ENCODE measurements at regions not wholly inside any gene's neighbourhood (a gene's known extent, or its start where the extent isn't known, plus 50 kb on each side); places are given as distances from the start of the nearest gene placed in this dataset.

DNA sequence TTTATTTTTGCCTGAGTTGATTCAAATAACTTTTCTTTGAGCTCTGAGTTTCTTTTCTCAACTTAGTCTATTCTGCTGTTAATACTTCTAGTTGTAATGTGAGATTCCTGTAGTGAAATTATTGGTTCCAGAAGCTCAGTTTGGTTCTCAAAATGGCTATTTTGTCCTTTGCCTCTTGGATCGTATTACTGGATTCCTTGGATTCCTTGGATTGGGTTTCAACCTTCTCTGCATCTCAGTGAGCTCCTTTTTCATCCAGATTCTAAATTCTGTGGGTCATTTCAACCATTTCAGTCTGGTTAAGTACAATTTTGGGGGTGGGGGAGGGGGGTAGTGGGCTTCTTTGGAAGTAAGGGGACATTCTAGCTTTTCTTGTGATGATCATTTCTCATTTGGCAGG is 341.1 kb upstream of the CNTN5 start:
- Histone ChIP-seq H3K27ac (ENCODE audit: insufficient read depth, low read depth, low read length) (no peak overlapping the region), H3K9me1 (replicated peaks; ENCODE audit: control insufficient read depth, extremely low read depth, insufficient read depth, low read length) (no peaks in the 10 kb centered on the region), H3K4me2 (ENCODE audit: insufficient read depth, low read length) (no peak overlapping the region), H4K20me1 (replicated peaks; ENCODE audit: control insufficient read depth, extremely low read depth, insufficient read depth, low read length) (no peaks in the 10 kb centered on the region), H3K36me3 (ENCODE audit: control insufficient read depth in 2 of 2, extremely low read depth in 1 of 2, insufficient read depth in 2 of 2, low read length in 2 of 2) (no peaks in the 10 kb centered on the region), H3K9ac (replicated peaks; ENCODE audit: extremely low read depth, insufficient read depth, low read length) (no peak overlapping the region), H2AFZ (ENCODE audit: low read depth, low read length) (no peak overlapping the region), H3K9me3 (replicated peaks; ENCODE audit: control insufficient read depth, insufficient read depth, low read length) (peaks cover 2% of the 10 kb centered on the region), H3K27me3 (ENCODE audit: control insufficient read depth in 2 of 2, insufficient read depth in 2 of 2, low read length in 2 of 2) (no peaks in the 10 kb centered on the region), H3K4me1 (ENCODE audit: control insufficient read depth, extremely low read depth, insufficient read depth, low read length) (no peaks in the 10 kb centered on the region), H3K79me2 (ENCODE audit: control insufficient read depth, insufficient read depth, low read length) (no peaks in the 10 kb centered on the region), H3K4me3 (replicated peaks in 1 of 3; ENCODE audit: insufficient read depth in 1 of 3, low read depth in 1 of 3, low read length in 3 of 3) (no peak overlapping the region)
- ChIA-PET POLR2A (no interaction called here), CTCF (no interaction called here)
- intact Hi-C loops (cut with micrococcal nuclease) (no loop called here), dilution Hi-C loops (cut with MboI; ENCODE audit: extremely low pct_ligation_motif_present, low sequenced_read_pairs) (no loop called here)
- no TSS peak for BruUV-seq (replicated peaks)
- no peak for TF ChIP-seq POLR2A (IDR thresholded peaks at IDR 0.05; ENCODE audit: low read depth, low read length)
- TF ChIP-seq, protein P1, sequence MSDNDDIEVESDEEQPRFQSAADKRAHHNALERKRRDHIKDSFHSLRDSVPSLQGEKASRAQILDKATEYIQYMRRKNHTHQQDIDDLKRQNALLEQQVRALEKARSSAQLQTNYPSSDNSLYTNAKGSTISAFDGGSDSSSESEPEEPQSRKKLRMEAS (IDR thresholded peaks at IDR 0.05; ENCODE audit: insufficient read depth, insufficient read length): no peak
- no peak for TF ChIP-seq POLR2AphosphoS5 (IDR thresholded peaks at IDR 0.05; ENCODE audit: insufficient read depth, low read depth, low read length)
- TF ChIP-seq GATA2 (IDR thresholded peaks at IDR 0.05; ENCODE audit: insufficient read depth, insufficient read length, low read depth, low read length): no peak
- no peak for TF ChIP-seq FOS (IDR thresholded peaks at IDR 0.05; ENCODE audit: borderline replicate concordance, insufficient read depth, low read length)
- TF ChIP-seq, protein P2, sequence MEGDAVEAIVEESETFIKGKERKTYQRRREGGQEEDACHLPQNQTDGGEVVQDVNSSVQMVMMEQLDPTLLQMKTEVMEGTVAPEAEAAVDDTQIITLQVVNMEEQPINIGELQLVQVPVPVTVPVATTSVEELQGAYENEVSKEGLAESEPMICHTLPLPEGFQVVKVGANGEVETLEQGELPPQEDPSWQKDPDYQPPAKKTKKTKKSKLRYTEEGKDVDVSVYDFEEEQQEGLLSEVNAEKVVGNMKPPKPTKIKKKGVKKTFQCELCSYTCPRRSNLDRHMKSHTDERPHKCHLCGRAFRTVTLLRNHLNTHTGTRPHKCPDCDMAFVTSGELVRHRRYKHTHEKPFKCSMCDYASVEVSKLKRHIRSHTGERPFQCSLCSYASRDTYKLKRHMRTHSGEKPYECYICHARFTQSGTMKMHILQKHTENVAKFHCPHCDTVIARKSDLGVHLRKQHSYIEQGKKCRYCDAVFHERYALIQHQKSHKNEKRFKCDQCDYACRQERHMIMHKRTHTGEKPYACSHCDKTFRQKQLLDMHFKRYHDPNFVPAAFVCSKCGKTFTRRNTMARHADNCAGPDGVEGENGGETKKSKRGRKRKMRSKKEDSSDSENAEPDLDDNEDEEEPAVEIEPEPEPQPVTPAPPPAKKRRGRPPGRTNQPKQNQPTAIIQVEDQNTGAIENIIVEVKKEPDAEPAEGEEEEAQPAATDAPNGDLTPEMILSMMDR (IDR thresholded peaks at IDR 0.05; ENCODE audit: extremely low read depth in 1 of 2, insufficient read depth in 1 of 2, low read depth in 1 of 2, low read length in 2 of 2): no peak
- TF ChIP-seq MYC (IDR thresholded peaks at IDR 0.05; ENCODE audit: low read depth, low read length): no peak
- no peak for TF ChIP-seq JUN (IDR thresholded peaks at IDR 0.05; ENCODE audit: borderline replicate concordance, insufficient read depth, insufficient read length, low read depth)
- TF ChIP-seq EZH2 (IDR thresholded peaks at IDR 0.05; ENCODE audit: borderline replicate concordance, low read depth, low read length, severe bottlenecking): no peak
- DNase-seq (ENCODE audit: low read depth, low spot score) (no peak), FAIRE-seq (no peak)

All from endothelial cell of umbilical vein (primary cell).